ENCODE measurements at regions not wholly inside any gene's neighbourhood (a gene's known extent, or its start where the extent isn't known, plus 50 kb on each side); places are given as distances from the start of the nearest gene placed in this dataset.

GRCh38 chr2:14684516-14684915, 52.0 kb downstream of the LRATD1 start:
- DNase-seq = no peak

- DNase-seq = no peak
These were observed 58.4 kb downstream of the LRATD1 start for GRCh38 chr2:14690926-14691325.

DNA sequence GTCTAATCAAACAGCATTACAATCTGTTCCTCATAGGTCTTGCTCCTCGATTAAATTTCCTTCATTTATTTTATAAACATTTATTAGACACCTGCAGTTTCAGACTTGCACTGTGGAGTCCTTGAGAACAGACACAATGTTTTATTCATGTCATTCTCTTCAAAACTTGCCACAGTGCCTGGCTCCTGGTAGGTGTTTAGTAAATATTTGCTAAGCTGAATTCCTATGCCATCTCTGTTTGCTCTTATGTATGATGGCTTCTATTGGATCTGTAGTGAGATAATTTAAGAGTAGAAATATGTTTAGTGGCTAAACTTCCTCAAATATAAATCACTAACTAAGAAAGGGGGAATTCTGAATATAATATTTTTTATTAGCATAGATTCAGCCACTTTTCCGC, 61.4 kb downstream of the LRATD1 start:
- DNase-seq = no peak

- DNase-seq = no peak
These were observed 68.2 kb downstream of the LRATD1 start for GRCh38 chr2:14700753-14701152.

DNA sequence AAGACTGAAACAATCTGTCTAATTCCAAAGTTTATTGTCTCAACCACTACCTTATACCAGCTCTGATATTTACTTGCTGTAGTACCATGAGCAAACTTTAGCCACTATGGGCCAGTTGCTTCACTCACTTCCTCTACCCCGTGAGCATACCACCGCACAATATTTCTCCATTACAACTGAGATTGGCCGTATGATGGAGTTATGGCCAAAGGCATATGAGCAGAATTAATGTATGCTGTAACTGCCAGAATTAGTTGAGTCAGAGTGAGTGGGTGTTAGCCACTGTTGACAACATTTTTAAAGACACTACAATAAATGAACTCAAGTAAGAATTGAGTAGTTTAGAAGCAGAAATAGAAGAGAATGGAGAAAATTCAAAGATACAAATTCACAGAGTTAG, 69.7 kb downstream of the LRATD1 start:
- DNase-seq = no peak

GRCh38 chr2:14706201-14706600, 73.7 kb downstream of the LRATD1 start:
- DNase-seq = no peak

DNA sequence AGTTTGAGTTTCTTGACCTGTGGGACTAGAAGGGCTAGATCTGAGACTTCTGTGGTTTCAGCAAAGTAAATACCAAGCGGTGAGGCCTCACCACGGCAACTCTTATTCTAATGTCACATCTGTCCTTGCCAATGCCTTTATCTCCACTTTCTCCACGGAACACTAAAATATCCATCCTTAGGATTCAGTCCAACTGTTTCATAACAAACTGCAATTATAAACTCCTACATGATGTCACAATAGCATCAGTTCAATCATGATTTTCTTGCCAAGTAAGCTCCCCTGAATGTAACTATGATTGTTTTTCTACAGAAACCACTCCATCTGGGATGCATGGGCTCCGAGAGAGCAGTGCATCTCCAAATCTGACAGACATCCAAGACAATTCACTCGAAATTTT, 79.6 kb downstream of the LRATD1 start:
- DNase-seq = no peak

GRCh38 chr2:14713248-14713647, 80.7 kb downstream of the LRATD1 start:
- DNase-seq = no peak

GRCh38 chr2:14715600-14715999, 83.1 kb downstream of the LRATD1 start:
- DNase-seq = no peak

GRCh38 chr2:14716319-14716718, 83.8 kb downstream of the LRATD1 start:
- no peak for DNase-seq

GRCh38 chr2:14717131-14717530, 84.6 kb downstream of the LRATD1 start:
- DNase-seq = no peak

GRCh38 chr2:14720319-14720718, 87.8 kb downstream of the LRATD1 start:
- DNase-seq = no peak

- DNase-seq = no peak
These were observed 88.2 kb downstream of the LRATD1 start for GRCh38 chr2:14720739-14721138.

- no peak for DNase-seq
These were observed 90.5 kb downstream of the LRATD1 start for GRCh38 chr2:14722904-14723570.

GRCh38 chr2:14723684-14724083, 91.2 kb downstream of the LRATD1 start:
- DNase-seq = no peak

DNA sequence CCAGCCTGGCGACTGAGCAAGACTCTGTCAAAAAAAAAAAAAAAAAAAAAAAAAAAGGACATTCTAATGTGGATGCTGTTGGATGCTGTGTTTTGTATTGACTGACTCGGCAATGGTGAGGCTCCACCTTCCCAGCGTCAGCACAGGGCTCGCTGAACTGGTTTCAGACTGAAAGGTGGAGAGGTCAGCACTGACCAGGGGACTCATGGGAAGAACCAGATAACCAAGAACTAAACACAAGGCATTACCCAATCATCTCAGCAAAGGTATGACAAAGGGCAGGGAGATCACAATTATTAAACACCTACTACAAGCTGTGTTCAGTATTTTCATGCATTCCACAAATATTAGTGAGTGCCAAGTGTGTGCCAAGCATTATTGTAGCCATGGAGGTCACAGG, 103.2 kb downstream of the LRATD1 start:
- no peak for DNase-seq

GRCh38 chr2:14737201-14737600, 104.7 kb downstream of the LRATD1 start:
- no peak for DNase-seq

DNA sequence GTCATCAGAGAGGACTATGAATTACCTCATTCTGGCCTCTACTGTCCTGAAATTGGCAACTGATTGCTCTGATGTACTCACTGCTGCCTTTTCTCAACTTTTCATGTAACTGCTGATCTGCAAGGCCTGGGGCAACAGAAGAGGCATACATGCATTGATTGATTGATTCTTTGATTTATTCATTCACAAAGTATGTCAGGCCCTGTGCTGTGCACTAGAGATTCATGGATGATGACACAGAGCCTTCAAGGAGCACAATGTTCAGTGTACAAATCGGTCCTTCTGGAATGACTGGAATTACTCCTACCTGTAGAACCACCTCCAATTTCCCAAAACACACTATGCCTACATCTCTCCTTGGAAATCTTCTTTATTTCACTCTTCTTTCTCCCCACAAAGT, 111.3 kb downstream of the LRATD1 start:
- DNase-seq = no peak

DNA sequence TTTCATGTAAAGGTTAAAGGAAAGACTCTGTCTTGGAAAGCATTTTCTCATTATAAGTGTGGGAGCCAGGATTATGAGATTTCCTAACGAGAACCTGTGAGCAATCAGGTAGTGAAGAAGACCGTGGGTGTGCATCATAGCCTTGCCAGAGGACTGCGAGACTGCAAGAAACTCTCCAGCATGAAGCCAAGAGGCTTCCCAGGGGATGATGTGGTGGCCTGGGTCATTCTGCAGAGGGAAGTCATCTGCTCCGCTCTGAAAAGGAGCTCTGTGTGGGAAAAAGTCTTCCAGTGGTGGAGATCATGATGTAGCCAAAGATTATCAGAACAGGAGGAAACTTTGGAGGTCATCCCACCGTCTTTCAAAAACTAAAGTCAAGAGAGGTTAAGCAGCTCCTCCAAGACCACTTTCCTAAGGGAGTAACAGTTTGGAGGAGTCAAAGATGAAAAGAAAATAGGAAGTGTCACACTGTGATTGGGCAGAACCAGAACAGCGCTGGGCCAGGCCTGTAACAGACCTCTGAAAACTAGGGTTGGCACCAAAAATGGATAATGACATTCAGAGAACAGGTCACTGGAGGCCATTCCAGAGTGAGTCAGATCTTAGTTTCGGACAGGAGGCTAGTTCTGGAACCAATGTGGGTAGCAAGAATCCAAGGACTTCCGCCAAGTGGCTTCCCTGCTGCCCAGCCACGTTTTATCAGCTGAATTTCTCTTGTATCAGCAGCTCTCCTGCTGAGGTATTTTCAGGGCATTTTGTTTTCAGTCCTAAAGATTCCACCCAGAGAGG, 113.0 kb downstream of the LRATD1 start:
- no peak for DNase-seq

GRCh38 chr2:14746133-14746532, 113.6 kb downstream of the LRATD1 start:
- no peak for DNase-seq

GRCh38 chr2:14747447-14747846, 114.9 kb downstream of the LRATD1 start:
- DNase-seq = no peak

DNA sequence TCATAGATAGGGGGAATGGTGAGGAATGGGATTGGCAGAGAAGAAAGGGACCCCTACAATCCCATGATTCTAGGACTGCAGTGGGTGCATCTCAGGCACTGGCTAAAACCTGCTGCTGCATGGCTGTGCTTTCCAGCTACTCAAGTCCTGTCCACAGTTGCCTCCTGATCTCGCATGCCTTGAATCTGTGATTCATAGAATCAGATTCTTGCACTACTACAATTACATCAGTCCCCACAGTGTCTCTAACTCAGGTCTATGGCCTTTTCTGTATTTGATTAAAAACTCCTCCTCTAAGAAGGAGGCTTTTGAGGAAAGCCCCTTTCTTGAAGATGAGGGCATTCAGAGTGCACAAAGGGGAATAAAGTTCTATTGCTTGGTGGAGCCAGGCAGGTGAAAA, 117.4 kb downstream of the LRATD1 start:
- no peak for DNase-seq

DNA sequence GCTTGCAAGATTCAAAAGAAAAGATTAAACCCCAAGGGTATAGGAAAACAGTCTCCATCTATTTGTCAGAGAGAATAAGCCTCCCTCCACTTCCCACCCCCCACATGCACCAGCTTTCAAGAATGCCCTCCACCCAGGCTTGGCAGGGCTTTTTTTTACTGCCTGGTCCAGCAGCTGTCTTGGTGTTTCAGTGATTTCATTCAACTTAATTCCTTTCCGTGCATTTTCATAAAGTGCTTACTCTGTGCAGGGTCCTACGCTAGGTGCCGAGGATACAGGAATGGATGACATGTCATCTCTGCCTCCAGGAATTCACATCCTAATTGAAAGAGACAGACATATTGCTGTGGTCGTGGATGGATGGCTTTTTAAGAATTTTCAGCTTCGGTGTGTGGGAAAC, 117.9 kb downstream of the LRATD1 start:
- no peak for DNase-seq

DNA sequence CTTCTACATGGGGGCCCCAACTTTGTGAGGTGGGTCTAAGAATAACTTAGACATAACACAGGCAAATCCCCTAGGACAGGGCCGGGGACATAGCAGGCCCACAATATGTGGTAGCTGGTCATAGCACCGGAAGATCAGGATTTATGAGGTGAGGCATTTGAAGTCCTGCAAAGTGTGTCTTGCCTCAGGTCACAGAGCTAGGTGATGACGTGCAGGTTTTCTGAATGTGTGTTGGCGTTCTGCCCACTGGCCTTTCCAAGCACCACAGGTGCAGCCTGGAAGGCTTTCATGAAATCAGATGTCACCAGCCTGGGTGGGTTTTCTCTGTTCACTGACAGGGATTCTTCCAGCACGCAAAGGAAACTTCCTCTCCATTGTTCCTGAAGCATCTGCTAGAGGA, 119.1 kb downstream of the LRATD1 start:
- DNase-seq = peak; percentile 15
